Suprapubic skin (tissue), 4 donors: ENCODE measurements at regions not wholly inside any gene's neighbourhood (a gene's known extent, or its start where the extent isn't known, plus 50 kb on each side); places are given as distances from the start of the nearest gene placed in this dataset.

Experiments
- DNase-seq, 2 donors: peaks; one replicate each; pipeline ENCODE4 v3.0.0-alpha.2; 2019; ENCODE audit warnings: low spot score in 2 of 2
- H3K27ac ChIP-seq: fragments of 200-600 bp; sonication (generic); one replicate; pipeline ENCODE4 v1.5.1; 2019
- H3K27me3 ChIP-seq: fragments of 200-600 bp; sonication (generic); one replicate; pipeline ENCODE4 v1.5.1; 2019
- H3K36me3 ChIP-seq: fragments of 200-600 bp; sonication (generic); one replicate; pipeline ENCODE4 v1.5.1; 2019
- H3K4me1 ChIP-seq: fragments of 200-600 bp; sonication (generic); one replicate; pipeline ENCODE4 v1.5.1; 2019
- H3K4me3 ChIP-seq: fragments of 200-600 bp; sonication (generic); one replicate; pipeline ENCODE4 v1.5.1; 2019; ENCODE audit warnings: mild to moderate bottlenecking
- H3K9me3 ChIP-seq: fragments of 200-600 bp; sonication (generic); one replicate; pipeline ENCODE4 v1.5.1; 2019
- CTCF ChIP-seq, 2 donors: fragments of 200-600 bp in 1 of 2; fragments of 450-650 bp in 1 of 2; sonication (generic) in 1 of 2; IDR thresholded peaks; one replicate each; pipeline ENCODE4 v1.5.1; 2016 to 2019; ENCODE audit warnings: antibody characterized with exemption in 2 of 2, mild to moderate bottlenecking in 1 of 2, moderate library complexity in 1 of 2
- EP300 ChIP-seq: sonication (generic); formaldehyde crosslinking; IDR thresholded peaks from one replicate; pipeline ENCODE4 v1.6.1; 2017; ENCODE audit warnings: antibody characterized with exemption
- POLR2A ChIP-seq, 2 donors: fragments of 450-650 bp; IDR thresholded peaks; one replicate each; pipeline ENCODE4 v1.6.1; 2017; ENCODE audit warnings: antibody characterized with exemption in 2 of 2, mild to moderate bottlenecking in 2 of 2, moderate library complexity in 2 of 2
- POLR2AphosphoS5 ChIP-seq, 3 donors: sonication (generic); formaldehyde crosslinking; IDR thresholded peaks; one replicate each; pipeline ENCODE4 v1.6.1; 2017; ENCODE audit warnings: antibody characterized with exemption in 3 of 3
- WGBS: methylation state at CpG from one replicate; pipeline ENCODE4 v1.1.5; 2018; 5-methylcytosine and 5-hydroxymethylcytosine counted together

GRCh38 chr2:203804070-203804469 is 63.5 kb upstream of the CTLA4 start:
- Histone ChIP-seq H3K9me3 (no peaks in the 10 kb centered on the region), H3K4me1 (peaks cover 2% of the 10 kb centered on the region), H3K27me3 (no peaks in the 10 kb centered on the region), H3K4me3 (no peak overlapping the region), H3K27ac (no peak overlapping the region), H3K36me3 (no peaks in the 10 kb centered on the region)
- peak in 1 of 2 donors; percentile 74 for DNase-seq
- 35% methylated on average over 4 of the region's 4 CpGs for WGBS
- TF ChIP-seq POLR2AphosphoS5 (IDR thresholded peaks at IDR 0.05) (peak in 1 of 3 donors; percentile 71), POLR2A (IDR thresholded peaks at IDR 0.05) (no peak), CTCF (IDR thresholded peaks at IDR 0.05) (no peak), EP300 (no peak)

GRCh38 chr2:203804764-203805485 is 62.6 kb upstream of the CTLA4 start:
- Histone ChIP-seq H3K36me3 (no peaks in the 10 kb centered on the region), H3K27me3 (no peaks in the 10 kb centered on the region), H3K4me3 (no peak overlapping the region), H3K27ac (no peak overlapping the region), H3K4me1 (peaks cover 2% of the 10 kb centered on the region), H3K9me3 (no peaks in the 10 kb centered on the region)
- DNase-seq: no peak
- TF ChIP-seq POLR2AphosphoS5 (IDR thresholded peaks at IDR 0.05) (no peak), POLR2A (IDR thresholded peaks at IDR 0.05) (no peak), CTCF (IDR thresholded peaks at IDR 0.05) (no peak), EP300 (no peak)
- WGBS: 78% methylated on average over 4 of the region's 4 CpGs

GRCh38 chr2:203805486-203805838 is 62.1 kb upstream of the CTLA4 start:
- no peak for DNase-seq
- TF ChIP-seq EP300 (no peak), CTCF (IDR thresholded peaks at IDR 0.05) (no peak), POLR2AphosphoS5 (IDR thresholded peaks at IDR 0.05) (no peak), POLR2A (IDR thresholded peaks at IDR 0.05) (no peak)
- Histone ChIP-seq H3K27ac (no peak overlapping the region), H3K27me3 (no peaks in the 10 kb centered on the region), H3K9me3 (no peaks in the 10 kb centered on the region), H3K4me3 (no peak overlapping the region), H3K36me3 (no peaks in the 10 kb centered on the region), H3K4me1 (peaks cover 2% of the 10 kb centered on the region)
- WGBS: 96% methylated on average over 1 of the region's 1 CpG

GRCh38 chr2:203806761-203807160 is 60.8 kb upstream of the CTLA4 start:
- Histone ChIP-seq H3K27me3 (no peaks in the 10 kb centered on the region), H3K9me3 (no peaks in the 10 kb centered on the region), H3K4me3 (no peak overlapping the region), H3K27ac (no peak overlapping the region), H3K36me3 (no peaks in the 10 kb centered on the region), H3K4me1 (peaks cover 5% of the 10 kb centered on the region)
- TF ChIP-seq POLR2AphosphoS5 (IDR thresholded peaks at IDR 0.05) (no peak), CTCF (IDR thresholded peaks at IDR 0.05) (no peak)
- 95% methylated on average over 1 of the region's 1 CpG for WGBS
- no peak for DNase-seq

GRCh38 chr2:203808046-203808750 is 59.4 kb upstream of the CTLA4 start:
- H3K9me3 ChIP-seq: no peaks in the 10 kb centered on the region
- no peak for TF ChIP-seq POLR2A (IDR thresholded peaks at IDR 0.05)
- no peak for TF ChIP-seq CTCF (IDR thresholded peaks at IDR 0.05)
- no peak for TF ChIP-seq EP300
- no peak for TF ChIP-seq POLR2AphosphoS5 (IDR thresholded peaks at IDR 0.05)
- WGBS: 58% methylated on average over 7 of the region's 7 CpGs
- no peaks in the 10 kb centered on the region for H3K36me3 ChIP-seq
- no peak overlapping the region for H3K4me3 ChIP-seq
- no peak overlapping the region for H3K27ac ChIP-seq
- DNase-seq: no peak
- peaks cover 10% of the 10 kb centered on the region for H3K4me1 ChIP-seq
- no peaks in the 10 kb centered on the region for H3K27me3 ChIP-seq
